ENCODE measurements at regions not wholly inside any gene's neighbourhood (a gene's known extent, or its start where the extent isn't known, plus 50 kb on each side); places are given as distances from the start of the nearest gene placed in this dataset.

DNA sequence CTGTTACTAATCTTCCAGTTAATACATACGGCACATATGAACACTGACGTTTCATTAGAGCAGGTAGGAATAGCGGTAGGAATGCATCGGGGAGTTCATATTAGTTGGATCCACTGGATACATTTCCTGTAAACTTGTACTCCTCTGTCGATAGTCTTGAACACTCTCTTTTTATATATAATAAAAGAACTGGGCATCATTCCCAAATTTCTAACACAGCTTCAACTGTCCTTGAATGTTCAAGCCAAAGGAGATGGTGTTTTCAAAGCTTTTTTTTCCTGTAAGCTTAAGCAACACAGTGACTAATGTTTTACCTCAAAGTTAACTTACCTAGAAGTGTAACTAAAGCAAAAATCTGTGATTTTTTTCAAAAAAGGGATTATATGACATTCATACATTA, 195.3 kb downstream of the UTRN start:
- TF ChIP-seq, protein P1, sequence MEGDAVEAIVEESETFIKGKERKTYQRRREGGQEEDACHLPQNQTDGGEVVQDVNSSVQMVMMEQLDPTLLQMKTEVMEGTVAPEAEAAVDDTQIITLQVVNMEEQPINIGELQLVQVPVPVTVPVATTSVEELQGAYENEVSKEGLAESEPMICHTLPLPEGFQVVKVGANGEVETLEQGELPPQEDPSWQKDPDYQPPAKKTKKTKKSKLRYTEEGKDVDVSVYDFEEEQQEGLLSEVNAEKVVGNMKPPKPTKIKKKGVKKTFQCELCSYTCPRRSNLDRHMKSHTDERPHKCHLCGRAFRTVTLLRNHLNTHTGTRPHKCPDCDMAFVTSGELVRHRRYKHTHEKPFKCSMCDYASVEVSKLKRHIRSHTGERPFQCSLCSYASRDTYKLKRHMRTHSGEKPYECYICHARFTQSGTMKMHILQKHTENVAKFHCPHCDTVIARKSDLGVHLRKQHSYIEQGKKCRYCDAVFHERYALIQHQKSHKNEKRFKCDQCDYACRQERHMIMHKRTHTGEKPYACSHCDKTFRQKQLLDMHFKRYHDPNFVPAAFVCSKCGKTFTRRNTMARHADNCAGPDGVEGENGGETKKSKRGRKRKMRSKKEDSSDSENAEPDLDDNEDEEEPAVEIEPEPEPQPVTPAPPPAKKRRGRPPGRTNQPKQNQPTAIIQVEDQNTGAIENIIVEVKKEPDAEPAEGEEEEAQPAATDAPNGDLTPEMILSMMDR (IDR thresholded peaks at IDR 0.05; ENCODE audit: low read depth, low read length, missing input control) = no peak
- no peak for TF ChIP-seq RAD21 (IDR thresholded peaks at IDR 0.05)
- TF ChIP-seq, protein P2, sequence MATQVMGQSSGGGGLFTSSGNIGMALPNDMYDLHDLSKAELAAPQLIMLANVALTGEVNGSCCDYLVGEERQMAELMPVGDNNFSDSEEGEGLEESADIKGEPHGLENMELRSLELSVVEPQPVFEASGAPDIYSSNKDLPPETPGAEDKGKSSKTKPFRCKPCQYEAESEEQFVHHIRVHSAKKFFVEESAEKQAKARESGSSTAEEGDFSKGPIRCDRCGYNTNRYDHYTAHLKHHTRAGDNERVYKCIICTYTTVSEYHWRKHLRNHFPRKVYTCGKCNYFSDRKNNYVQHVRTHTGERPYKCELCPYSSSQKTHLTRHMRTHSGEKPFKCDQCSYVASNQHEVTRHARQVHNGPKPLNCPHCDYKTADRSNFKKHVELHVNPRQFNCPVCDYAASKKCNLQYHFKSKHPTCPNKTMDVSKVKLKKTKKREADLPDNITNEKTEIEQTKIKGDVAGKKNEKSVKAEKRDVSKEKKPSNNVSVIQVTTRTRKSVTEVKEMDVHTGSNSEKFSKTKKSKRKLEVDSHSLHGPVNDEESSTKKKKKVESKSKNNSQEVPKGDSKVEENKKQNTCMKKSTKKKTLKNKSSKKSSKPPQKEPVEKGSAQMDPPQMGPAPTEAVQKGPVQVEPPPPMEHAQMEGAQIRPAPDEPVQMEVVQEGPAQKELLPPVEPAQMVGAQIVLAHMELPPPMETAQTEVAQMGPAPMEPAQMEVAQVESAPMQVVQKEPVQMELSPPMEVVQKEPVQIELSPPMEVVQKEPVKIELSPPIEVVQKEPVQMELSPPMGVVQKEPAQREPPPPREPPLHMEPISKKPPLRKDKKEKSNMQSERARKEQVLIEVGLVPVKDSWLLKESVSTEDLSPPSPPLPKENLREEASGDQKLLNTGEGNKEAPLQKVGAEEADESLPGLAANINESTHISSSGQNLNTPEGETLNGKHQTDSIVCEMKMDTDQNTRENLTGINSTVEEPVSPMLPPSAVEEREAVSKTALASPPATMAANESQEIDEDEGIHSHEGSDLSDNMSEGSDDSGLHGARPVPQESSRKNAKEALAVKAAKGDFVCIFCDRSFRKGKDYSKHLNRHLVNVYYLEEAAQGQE (IDR thresholded peaks at IDR 0.05) = no peak
- no peak for TF ChIP-seq SP1 (IDR thresholded peaks at IDR 0.05)
- TF ChIP-seq, protein P3, sequence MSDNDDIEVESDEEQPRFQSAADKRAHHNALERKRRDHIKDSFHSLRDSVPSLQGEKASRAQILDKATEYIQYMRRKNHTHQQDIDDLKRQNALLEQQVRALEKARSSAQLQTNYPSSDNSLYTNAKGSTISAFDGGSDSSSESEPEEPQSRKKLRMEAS (IDR thresholded peaks at IDR 0.05) = no peak
- no peak for TF ChIP-seq TAF1 (conservative IDR thresholded peaks at IDR 0.05)
- TF ChIP-seq, protein P4, sequence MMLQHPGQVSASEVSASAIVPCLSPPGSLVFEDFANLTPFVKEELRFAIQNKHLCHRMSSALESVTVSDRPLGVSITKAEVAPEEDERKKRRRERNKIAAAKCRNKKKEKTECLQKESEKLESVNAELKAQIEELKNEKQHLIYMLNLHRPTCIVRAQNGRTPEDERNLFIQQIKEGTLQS (IDR thresholded peaks at IDR 0.05) = no peak
- TF ChIP-seq JUND (IDR thresholded peaks at IDR 0.05) = no peak
- no peak for TF ChIP-seq GABPA (IDR thresholded peaks at IDR 0.05 in 1 of 2, conservative IDR thresholded peaks at IDR 0.05 in 1 of 2)
- TF ChIP-seq HNF4G (IDR thresholded peaks at IDR 0.05) = no peak

Measured in liver (tissue), 3 donors.